Panc1 (cell line): ENCODE measurements at regions not wholly inside any gene's neighbourhood (a gene's known extent, or its start where the extent isn't known, plus 50 kb on each side); places are given as distances from the start of the nearest gene placed in this dataset.

Experiments
- ATAC-seq: fragments of 200-7000 bp; cut with Tn5 transposase; 2 replicates; pipeline ENCODE4 v1.9.1; 2020; ENCODE audit warnings: mild to moderate bottlenecking, moderate library complexity
- BruUV-seq: library from RNA; stranded (reverse); fragments of 400-500 nt; replicated peaks from 2 replicates; lab custom pipeline; 2021; lab: Mats Ljungman, UMichigan
- CTCF ChIA-PET: fragments of 300-600 bp; sonication (Branson Sonifier 250); formaldehyde crosslinking; loops from one replicate; lab custom pipeline; 2022; ENCODE audit warnings: antibody characterized with exemption; lab: Charles Lee
- POLR2A ChIA-PET: fragments of 300-600 bp; sonication (Branson Sonifier 250); formaldehyde crosslinking; loops from one replicate; lab custom pipeline; 2022; ENCODE audit warnings: antibody characterized with exemption; lab: Charles Lee
- DNase-seq: peaks from one replicate; pipeline ENCODE4 v3.0.0-alpha.2; 2010; ENCODE audit warnings: low read depth, low spot score
- H3K27ac ChIP-seq: 2 replicates; pipeline ENCODE4 v1.5.1; 2011; ENCODE audit warnings: mild to moderate bottlenecking, low read length, inconsistent platforms
- H3K27me3 ChIP-seq: fragments of 200-500 bp; sonication (Bioruptor generic); 2 replicates; pipeline ENCODE4 v1.6.0; 2014; ENCODE audit warnings: low read length, inconsistent platforms; ENCODE audit not compliant: control insufficient read depth, insufficient read depth
- H3K36me3 ChIP-seq: fragments of 200-500 bp; sonication (Bioruptor generic); 2 replicates; pipeline ENCODE4 v1.5.1; 2014; ENCODE audit warnings: inconsistent platforms, mild to moderate bottlenecking, low read length, moderate library complexity; ENCODE audit not compliant: control insufficient read depth, insufficient read depth
- H3K4me1 ChIP-seq: 2 replicates; pipeline ENCODE4 v1.5.1; 2011; ENCODE audit warnings: inconsistent platforms, mild to moderate bottlenecking, low read length, moderate library complexity; ENCODE audit not compliant: control insufficient read depth, insufficient read depth
- H3K4me3 ChIP-seq, 2 experiments: 2 replicates each; pipeline ENCODE4 v1.5.1; 2011 to 2012; ENCODE audit warnings: low read depth in 2 of 2, low read length in 2 of 2, mild to moderate bottlenecking in 2 of 2, inconsistent platforms in 1 of 2, moderate library complexity in 1 of 2
- H3K9me3 ChIP-seq: fragments of 200-500 bp; sonication (Bioruptor generic); 2 replicates; pipeline ENCODE4 v1.5.1; 2014; ENCODE audit warnings: low read depth, mild to moderate bottlenecking, inconsistent platforms, low read length, moderate library complexity; ENCODE audit not compliant: control insufficient read depth, insufficient read depth
- POLR2AphosphoS5 ChIP-seq: IDR thresholded peaks from 2 replicates; pipeline ENCODE4 v1.6.1; 2012; ENCODE audit warnings: mild to moderate bottlenecking, low read depth, low read length, moderate library complexity
- SIN3A ChIP-seq: IDR thresholded peaks from 2 replicates; pipeline ENCODE4 v1.6.1; 2012; ENCODE audit warnings: low read depth, mild to moderate bottlenecking, low read length, moderate library complexity, borderline replicate concordance; ENCODE audit not compliant: insufficient read depth
- TCF7L2 ChIP-seq: IDR thresholded peaks from 2 replicates; pipeline ENCODE4 v1.6.1; 2011; ENCODE audit warnings: mild to moderate bottlenecking, low read depth, low read length, inconsistent platforms
- in situ Hi-C: cut with HindIII; loops from 2 replicates; pipeline ENCODE4 v1.10.0; 2016; ENCODE audit warnings: low sequenced_read_pairs, low pct_unique_long_range_greater_than_20kb
- intact Hi-C: fragments of 100-400 bp; cut with micrococcal nuclease; formaldehyde crosslinking; loops from one replicate; pipeline ENCODE4 v1.10.0; 2022; ENCODE audit not compliant: unreplicated experiment
- TF ChIP-seq, protein P1 (sequence below): fragments of 450-650 bp; IDR thresholded peaks from 2 replicates; pipeline ENCODE4 v1.5.1; 2017; ENCODE audit warnings: mild to moderate bottlenecking
- TF ChIP-seq, protein P2 (sequence below), 2 experiments: IDR thresholded peaks; 2 replicates each; pipeline ENCODE4 v1.6.1; 2011 to 2012; ENCODE audit warnings: low read depth in 2 of 2, control low read depth in 1 of 2, low read length in 1 of 2, mild to moderate bottlenecking in 1 of 2, moderate library complexity in 1 of 2; ENCODE audit not compliant: insufficient read depth in 1 of 2

DNA sequence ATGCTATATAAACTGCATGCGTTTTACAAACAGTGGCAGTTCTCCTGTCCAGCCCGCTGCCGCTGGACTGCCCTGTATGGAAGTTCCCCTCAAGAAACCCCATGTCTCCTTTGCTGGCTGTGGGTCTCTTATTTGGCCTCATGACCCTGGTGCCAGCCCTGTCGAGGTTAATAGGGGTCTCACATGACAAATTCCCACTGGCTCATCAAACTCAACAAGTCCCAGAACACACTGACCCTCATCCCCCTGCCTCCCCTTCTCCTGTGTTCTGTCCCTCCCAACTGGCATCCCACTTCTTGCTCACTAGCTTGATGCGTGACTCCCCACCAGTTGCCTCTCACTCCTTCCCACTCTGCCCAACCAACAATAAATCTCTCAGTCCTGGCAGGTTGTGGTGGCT lies 137.6 kb upstream of the HS6ST1 start:
- intact Hi-C loops (no loop called here), in situ Hi-C loops (no loop called here)
- TF ChIP-seq SIN3A, result no peak
- TF ChIP-seq, protein P1, sequence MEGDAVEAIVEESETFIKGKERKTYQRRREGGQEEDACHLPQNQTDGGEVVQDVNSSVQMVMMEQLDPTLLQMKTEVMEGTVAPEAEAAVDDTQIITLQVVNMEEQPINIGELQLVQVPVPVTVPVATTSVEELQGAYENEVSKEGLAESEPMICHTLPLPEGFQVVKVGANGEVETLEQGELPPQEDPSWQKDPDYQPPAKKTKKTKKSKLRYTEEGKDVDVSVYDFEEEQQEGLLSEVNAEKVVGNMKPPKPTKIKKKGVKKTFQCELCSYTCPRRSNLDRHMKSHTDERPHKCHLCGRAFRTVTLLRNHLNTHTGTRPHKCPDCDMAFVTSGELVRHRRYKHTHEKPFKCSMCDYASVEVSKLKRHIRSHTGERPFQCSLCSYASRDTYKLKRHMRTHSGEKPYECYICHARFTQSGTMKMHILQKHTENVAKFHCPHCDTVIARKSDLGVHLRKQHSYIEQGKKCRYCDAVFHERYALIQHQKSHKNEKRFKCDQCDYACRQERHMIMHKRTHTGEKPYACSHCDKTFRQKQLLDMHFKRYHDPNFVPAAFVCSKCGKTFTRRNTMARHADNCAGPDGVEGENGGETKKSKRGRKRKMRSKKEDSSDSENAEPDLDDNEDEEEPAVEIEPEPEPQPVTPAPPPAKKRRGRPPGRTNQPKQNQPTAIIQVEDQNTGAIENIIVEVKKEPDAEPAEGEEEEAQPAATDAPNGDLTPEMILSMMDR, result no peak
- TF ChIP-seq, protein P2, sequence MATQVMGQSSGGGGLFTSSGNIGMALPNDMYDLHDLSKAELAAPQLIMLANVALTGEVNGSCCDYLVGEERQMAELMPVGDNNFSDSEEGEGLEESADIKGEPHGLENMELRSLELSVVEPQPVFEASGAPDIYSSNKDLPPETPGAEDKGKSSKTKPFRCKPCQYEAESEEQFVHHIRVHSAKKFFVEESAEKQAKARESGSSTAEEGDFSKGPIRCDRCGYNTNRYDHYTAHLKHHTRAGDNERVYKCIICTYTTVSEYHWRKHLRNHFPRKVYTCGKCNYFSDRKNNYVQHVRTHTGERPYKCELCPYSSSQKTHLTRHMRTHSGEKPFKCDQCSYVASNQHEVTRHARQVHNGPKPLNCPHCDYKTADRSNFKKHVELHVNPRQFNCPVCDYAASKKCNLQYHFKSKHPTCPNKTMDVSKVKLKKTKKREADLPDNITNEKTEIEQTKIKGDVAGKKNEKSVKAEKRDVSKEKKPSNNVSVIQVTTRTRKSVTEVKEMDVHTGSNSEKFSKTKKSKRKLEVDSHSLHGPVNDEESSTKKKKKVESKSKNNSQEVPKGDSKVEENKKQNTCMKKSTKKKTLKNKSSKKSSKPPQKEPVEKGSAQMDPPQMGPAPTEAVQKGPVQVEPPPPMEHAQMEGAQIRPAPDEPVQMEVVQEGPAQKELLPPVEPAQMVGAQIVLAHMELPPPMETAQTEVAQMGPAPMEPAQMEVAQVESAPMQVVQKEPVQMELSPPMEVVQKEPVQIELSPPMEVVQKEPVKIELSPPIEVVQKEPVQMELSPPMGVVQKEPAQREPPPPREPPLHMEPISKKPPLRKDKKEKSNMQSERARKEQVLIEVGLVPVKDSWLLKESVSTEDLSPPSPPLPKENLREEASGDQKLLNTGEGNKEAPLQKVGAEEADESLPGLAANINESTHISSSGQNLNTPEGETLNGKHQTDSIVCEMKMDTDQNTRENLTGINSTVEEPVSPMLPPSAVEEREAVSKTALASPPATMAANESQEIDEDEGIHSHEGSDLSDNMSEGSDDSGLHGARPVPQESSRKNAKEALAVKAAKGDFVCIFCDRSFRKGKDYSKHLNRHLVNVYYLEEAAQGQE (IDR thresholded peaks at IDR 0.05; ENCODE audit: insufficient read depth in 1 of 2, low read depth in 2 of 2, low read length in 1 of 2), result no peak
- no peak for TF ChIP-seq TCF7L2
- no peak for TF ChIP-seq POLR2AphosphoS5
- no peaks in the 10 kb centered on the region for H3K4me1 ChIP-seq
- no peak overlapping the region for H3K27ac ChIP-seq
- ChIA-PET POLR2A (no interaction called here), CTCF (no interaction called here)
- ATAC-seq (no peak), DNase-seq (no peak)
- H3K4me3 ChIP-seq, result no peak overlapping the region
- H3K9me3 ChIP-seq, result peaks cover 4% of the 10 kb centered on the region; the same call in 1 of the 2 replicates
- H3K36me3 ChIP-seq, result no peaks in the 10 kb centered on the region
- no TSS peak for BruUV-seq
- no peaks in the 10 kb centered on the region for H3K27me3 ChIP-seq

DNA sequence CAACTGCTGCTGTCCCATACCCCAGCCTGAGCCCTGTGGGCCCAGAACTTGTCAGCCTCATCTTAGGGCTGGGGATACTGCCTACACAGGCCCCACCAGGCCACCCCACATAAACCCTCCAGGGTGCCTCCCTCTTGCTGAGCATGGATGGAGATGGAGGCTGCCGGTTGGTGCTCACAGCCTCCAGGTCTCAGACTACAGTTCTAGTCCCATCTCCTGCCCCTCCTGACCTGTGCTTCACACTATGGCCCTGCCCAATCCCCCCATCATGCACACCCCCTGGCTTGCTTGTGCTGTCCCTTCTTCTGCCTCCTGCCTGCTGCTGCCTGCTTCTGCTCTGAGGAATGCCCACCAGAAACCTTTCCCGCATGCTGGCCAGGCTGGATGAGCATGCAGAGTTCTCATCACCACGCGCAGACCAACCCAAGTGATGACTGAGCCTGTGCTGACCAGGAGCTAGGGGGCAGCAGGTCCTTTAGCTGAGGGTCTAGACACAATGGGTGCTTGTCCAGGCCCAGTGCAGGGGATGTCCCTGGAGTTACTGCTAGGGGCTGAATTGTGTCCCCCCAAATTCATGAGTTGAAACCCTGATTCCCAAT lies 138.4 kb upstream of the HS6ST1 start:
- ChIA-PET CTCF (no interaction called here), POLR2A (no interaction called here)
- no peak for DNase-seq
- Histone ChIP-seq H3K4me3 (no peak overlapping the region), H3K27ac (no peak overlapping the region), H3K9me3 (peaks cover 4% of the 10 kb centered on the region; the same call in 1 of the 2 replicates), H3K36me3 (no peaks in the 10 kb centered on the region), H3K4me1 (no peaks in the 10 kb centered on the region), H3K27me3 (no peaks in the 10 kb centered on the region)
- intact Hi-C loops (no loop called here), in situ Hi-C loops (no loop called here)
- no TSS peak for BruUV-seq
- TF ChIP-seq, protein P2 (IDR thresholded peaks at IDR 0.05; ENCODE audit: insufficient read depth in 1 of 2, low read depth in 2 of 2, low read length in 1 of 2), result no peak
- TF ChIP-seq SIN3A, result no peak
- ATAC-seq, result no peak
